ENCODE measurements at regions not wholly inside any gene's neighbourhood (a gene's known extent, or its start where the extent isn't known, plus 50 kb on each side); places are given as distances from the start of the nearest gene placed in this dataset.
"Not testable (repeated sequence)": the region's sequence is repeated elsewhere in the genome, so short reads cannot be mapped to it uniquely, and the experiment has no call there.

- in situ Hi-C loops (cut with HindIII; ENCODE audit: low pct_unique_long_range_greater_than_20kb, low sequenced_read_pairs): not testable (repeated sequence)
Observed at GRCh38 chr16:29334776-29335548, 71.5 kb downstream of the NPIPB11 start.

DNA sequence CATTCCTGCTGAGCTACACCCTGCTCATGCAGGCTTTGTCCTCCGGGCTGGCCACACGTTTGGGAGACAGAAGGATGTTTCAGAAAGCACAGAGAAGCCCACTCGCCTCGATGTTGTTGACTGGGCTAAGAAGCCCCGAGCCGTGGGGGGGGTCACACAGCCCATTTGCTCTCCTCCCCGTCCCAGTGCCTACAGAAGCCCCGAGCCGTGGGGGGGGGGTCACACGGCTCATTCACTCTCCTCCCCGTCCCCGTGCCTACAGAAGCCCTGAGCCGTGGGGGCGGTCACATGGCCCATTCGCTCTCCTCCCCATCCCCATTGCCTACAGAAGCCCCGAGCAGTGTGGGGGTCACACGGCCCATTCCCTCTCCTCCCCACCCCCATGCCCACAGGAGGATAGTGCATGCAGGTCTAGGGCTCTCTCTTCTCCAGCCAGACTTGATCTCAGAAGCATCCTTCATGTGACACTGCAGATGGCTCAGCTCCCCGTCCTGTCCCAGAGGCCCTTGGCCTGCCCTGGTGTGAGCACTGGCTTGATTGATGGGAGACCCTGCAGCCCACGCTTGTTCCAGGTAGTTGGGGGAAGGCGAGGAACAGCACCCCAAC is 72.9 kb downstream of the NPIPB11 start:
- in situ Hi-C loops (cut with HindIII; ENCODE audit: low pct_unique_long_range_greater_than_20kb, low sequenced_read_pairs); DNase-seq (ENCODE audit: low read depth in 1 of 2, low spot score in 1 of 2): not testable (repeated sequence)

More at GRCh38 chr16:29334776-29335548, 71.5 kb downstream of the NPIPB11 start:
- not testable (repeated sequence) for DNase-seq (ENCODE audit: low read depth in 1 of 2, low spot score in 1 of 2)

GRCh38 chr16:29330623-29331022 is 75.9 kb downstream of the NPIPB11 start:
- DNase-seq (ENCODE audit: low read depth in 1 of 2, low spot score in 1 of 2); in situ Hi-C loops (cut with HindIII; ENCODE audit: low pct_unique_long_range_greater_than_20kb, low sequenced_read_pairs): not testable (repeated sequence)

- DNase-seq (ENCODE audit: low read depth in 1 of 2, low spot score in 1 of 2); in situ Hi-C loops (cut with HindIII; ENCODE audit: low pct_unique_long_range_greater_than_20kb, low sequenced_read_pairs): not testable (repeated sequence)
Observed at GRCh38 chr16:29328528-29328927, 78.0 kb downstream of the NPIPB11 start.

DNA sequence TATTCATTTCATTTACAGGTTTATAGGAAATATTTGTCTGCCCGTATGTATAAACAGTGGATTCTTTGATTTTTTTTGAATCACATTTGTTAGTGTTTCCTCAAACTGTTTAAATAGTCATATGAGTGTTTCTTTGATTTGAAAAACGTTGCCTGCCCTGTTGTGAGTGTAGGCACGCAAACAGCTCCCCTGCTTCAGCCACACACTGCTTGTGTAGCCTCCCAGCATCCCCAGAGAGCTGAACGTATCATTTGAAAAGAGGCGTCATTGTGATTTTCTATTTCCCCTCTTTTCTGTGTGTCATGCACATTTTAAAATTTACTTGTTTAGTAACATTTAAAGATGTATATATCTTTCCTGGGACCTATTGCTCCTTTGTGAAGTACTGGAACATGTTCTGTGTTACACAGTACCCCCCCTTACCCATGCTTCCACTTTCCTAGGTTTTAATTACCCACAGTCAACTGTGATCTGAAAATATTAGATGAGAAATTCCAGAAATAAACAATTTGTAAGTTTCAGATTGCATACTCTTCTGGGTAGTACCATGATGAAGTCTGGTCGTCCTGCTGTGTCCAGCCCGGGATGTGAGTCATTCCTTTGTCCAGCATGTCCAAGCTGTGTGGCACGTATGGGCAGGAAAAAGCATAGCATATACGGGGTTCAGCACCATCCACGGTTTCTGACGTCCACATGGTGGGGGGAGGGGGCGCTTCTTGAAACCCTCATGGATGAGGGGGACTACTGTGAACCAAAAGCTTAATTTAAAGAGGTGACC is 78.7 kb downstream of the NPIPB11 start:
- in situ Hi-C loops (cut with HindIII; ENCODE audit: low pct_unique_long_range_greater_than_20kb, low sequenced_read_pairs); DNase-seq (ENCODE audit: low read depth in 1 of 2, low spot score in 1 of 2): not testable (repeated sequence)

DNA sequence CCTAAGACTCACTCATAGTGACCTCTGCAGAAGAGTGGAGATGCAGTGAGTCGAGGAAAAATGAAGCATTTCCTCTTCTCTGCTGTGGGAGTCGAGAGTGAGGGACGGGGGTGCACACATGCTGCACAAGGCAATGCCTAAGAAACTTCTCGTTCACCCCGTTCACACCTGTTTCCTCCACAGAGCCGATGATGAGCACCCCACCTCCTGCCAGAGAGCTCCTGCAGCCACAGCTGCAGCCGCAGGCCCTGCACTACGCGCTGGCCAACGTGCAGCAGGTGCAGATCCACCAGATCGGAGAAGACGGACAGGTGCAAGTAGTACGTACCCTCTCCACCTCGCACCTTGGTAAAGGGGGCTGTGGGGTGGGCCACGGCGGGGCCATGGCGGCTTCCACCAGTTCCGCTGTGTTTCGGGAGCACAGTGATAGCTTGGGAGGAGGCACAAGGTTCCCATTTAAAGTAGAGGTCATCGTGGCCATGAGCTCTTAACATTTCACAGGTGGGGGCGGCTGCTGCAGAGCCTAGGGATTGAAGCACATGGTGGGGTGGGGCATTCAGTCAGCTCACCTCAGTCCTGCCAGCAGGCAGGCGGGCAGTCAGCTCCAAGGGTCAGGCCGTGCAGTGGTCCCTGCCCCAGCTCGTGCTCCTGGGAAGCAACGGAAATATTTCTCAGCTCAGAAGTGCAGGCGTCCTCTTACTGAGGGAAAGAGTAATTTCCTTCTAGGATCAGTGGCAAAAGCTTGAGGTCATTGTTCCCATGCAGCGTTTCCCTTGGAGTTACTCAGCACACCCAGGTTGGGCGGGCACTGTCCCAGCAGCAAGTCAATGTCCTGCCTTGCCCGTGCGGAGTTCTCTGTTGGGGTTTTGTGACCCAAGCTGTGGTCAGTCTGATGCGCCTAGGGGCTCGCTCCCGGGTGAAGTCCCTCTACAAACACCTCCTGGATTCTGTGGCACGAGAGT is 80.1 kb downstream of the NPIPB11 start:
- in situ Hi-C loops (cut with HindIII; ENCODE audit: low pct_unique_long_range_greater_than_20kb, low sequenced_read_pairs); DNase-seq (ENCODE audit: low read depth in 1 of 2, low spot score in 1 of 2): not testable (repeated sequence)

DNA sequence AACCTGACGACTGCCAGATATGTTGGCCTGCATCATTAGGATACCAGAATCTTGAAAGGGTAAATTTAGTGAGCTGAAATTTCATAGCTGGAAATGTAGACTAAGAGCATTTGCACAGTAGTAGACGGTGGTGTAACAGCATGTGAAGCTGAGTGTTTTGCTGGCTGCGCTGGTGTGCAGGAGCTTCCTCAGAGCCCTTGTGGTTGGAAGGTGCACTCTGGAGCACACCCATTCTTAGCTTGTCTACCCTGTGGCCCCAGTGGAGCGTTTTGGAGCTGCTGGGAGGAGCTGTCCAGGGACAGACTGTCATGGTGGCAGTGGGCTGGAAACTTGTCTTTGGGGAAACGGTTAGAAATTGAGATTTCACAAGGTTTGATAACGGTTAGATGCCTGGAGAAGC is 82.8 kb downstream of the NPIPB11 start:
- DNase-seq (ENCODE audit: low read depth in 1 of 2, low spot score in 1 of 2); in situ Hi-C loops (cut with HindIII; ENCODE audit: low pct_unique_long_range_greater_than_20kb, low sequenced_read_pairs): not testable (repeated sequence)

DNA sequence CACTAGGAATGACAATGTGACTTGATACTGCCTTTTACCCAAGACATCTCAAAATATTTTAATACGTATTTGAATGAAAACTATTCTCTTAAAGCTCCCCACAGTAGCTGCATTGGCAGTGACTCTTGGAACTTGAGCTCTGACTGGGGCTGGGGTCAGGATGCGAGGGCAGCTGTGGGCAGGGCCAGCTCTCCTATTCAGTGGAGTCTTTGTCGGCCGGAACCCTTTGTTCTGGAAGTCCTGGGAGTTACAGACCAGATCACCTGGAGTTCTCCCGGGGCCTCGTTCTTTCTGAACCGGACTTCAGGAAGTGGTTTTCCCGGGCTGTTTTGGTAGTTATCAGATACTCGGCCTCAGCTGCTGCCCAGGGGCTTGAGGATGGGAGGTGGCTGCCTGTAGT is 84.9 kb downstream of the NPIPB11 start:
- no peak for DNase-seq (ENCODE audit: low read depth in 1 of 2, low spot score in 1 of 2)
- no peak for TF ChIP-seq JUND (IDR thresholded peaks at IDR 0.05; ENCODE audit: low read depth)
- in situ Hi-C loops (cut with HindIII; ENCODE audit: low pct_unique_long_range_greater_than_20kb, low sequenced_read_pairs): no loop called here

DNA sequence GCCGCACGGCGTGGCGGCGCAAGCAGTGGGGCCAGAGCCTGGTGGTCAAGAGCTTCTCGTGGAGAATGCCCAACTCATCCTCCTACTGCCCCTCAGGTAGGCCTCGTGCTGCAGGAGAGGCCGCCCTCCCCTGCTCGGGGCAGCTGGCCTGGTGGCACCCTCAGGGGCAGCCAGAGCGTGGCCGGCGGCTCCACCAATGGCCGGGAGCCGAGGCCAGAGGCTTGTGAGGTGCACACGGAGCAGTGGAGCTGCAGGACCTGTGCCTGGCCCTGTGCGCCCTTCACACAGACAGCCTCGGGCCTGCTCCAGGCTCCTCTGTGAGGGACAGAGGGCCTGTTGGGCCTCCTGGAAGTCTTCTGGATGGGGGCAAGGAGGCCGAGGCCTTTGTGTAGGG is 85.5 kb downstream of the NPIPB11 start:
- in situ Hi-C loops (cut with HindIII; ENCODE audit: low pct_unique_long_range_greater_than_20kb, low sequenced_read_pairs): no loop called here
- DNase-seq (ENCODE audit: low read depth in 1 of 2, low spot score in 1 of 2): no peak
- no peak for TF ChIP-seq JUND (IDR thresholded peaks at IDR 0.05; ENCODE audit: low read depth)

DNA sequence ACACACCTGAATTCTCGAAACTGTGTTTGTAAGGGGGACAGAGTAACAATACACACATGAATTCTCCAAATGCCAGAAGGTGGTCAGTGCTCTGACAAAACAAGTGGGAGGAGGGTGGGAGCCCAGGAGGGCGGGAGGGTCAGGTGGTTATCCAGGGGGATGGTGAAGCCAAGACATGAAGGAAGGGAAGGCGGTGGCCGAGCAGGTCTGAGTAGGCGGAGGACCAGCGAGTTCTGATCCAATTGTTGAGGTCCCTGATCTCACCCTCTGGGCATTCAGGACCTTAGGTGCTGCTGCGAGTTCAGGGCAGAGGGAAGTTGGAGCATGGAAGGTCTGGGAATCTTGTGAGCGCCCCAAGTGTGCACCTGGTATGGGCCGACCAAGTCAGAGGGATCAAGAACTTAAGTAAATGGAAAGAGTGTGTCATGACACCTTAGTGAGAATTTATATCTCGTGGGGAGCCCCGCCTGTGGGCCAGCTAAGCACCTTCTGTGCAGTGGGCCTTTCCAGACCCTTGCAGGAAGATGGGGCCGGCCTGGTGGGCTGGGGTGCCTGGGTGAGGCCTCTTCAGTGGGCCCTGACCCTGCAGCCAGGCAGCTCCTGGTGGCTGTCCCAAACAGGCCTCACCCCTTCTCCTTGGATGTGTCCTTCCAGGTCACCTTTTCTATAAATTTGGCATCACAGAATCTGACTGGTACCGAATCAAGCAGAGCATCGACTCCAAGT is 86.1 kb downstream of the NPIPB11 start:
- in situ Hi-C loops (cut with HindIII; ENCODE audit: low pct_unique_long_range_greater_than_20kb, low sequenced_read_pairs): no loop called here
- no peak for TF ChIP-seq JUND (IDR thresholded peaks at IDR 0.05; ENCODE audit: low read depth)
- no peak for DNase-seq (ENCODE audit: low read depth in 1 of 2, low spot score in 1 of 2)

GRCh38 chr16:29319726-29320125 is 86.8 kb downstream of the NPIPB11 start:
- in situ Hi-C loops (cut with HindIII; ENCODE audit: low pct_unique_long_range_greater_than_20kb, low sequenced_read_pairs): no loop called here
- TF ChIP-seq JUND (IDR thresholded peaks at IDR 0.05; ENCODE audit: low read depth): no peak
- DNase-seq (ENCODE audit: low read depth in 1 of 2, low spot score in 1 of 2): no peak

DNA sequence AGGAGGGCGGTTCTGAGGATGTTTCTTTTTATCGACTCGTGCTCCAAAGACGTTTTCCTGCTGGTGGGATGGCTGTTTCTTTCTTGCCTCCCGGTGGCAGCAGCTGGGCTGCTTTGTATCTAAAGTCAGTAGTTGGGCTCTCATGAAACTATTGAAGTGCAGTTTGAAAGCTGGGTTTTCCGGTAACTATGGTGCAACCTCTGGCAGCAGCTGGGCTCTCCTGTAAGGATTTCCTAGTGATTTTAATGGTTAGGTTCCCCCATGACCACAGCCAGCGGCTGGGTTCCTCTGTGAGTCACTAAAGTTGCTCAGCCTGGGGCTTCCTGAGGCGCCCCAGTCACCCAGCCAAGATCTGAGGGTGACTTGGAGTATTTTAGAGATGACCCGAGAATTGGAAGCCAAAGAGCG is 87.9 kb downstream of the NPIPB11 start:
- in situ Hi-C loops (cut with HindIII; ENCODE audit: low pct_unique_long_range_greater_than_20kb, low sequenced_read_pairs); DNase-seq (ENCODE audit: low read depth in 1 of 2, low spot score in 1 of 2): not testable (repeated sequence)

Data from T47D (cell line).